Esophagus squamous epithelium (tissue), 5 donors: ENCODE measurements at regions not wholly inside any gene's neighbourhood (a gene's known extent, or its start where the extent isn't known, plus 50 kb on each side); places are given as distances from the start of the nearest gene placed in this dataset.

Experiments
- DNase-seq: peaks from one replicate; lab custom pipeline; 2025; lab: John Stamatoyannopoulos, UW
- H3K27ac ChIP-seq, 4 donors: fragments of 200-600 bp; sonication (generic); one replicate each; pipeline ENCODE4 v1.5.1; 2016 to 2019; ENCODE audit warnings: mild to moderate bottlenecking in 1 of 4
- H3K27me3 ChIP-seq, 4 donors: fragments of 200-600 bp; sonication (generic); 1 replicate in 3 of 4; 2 replicates in 1 of 4; pipeline versions ENCODE4 v1.5.1 to v1.6.0; 2017 to 2021; ENCODE audit warnings: antibody characterized with exemption in 1 of 4
- H3K36me3 ChIP-seq, 3 donors: fragments of 200-600 bp; sonication (generic); one replicate each; pipeline ENCODE4 v1.5.1; 2016 to 2019
- H3K4me1 ChIP-seq, 3 donors: fragments of 200-600 bp; sonication (generic); one replicate each; pipeline ENCODE4 v1.5.1; 2017 to 2019
- H3K4me3 ChIP-seq, 4 donors: fragments of 200-600 bp; sonication (generic); 1 replicate in 3 of 4; 2 replicates in 1 of 4; pipeline ENCODE4 v1.5.1; 2016 to 2019; ENCODE audit warnings: mild to moderate bottlenecking in 2 of 4, moderate library complexity in 1 of 4
- H3K9me3 ChIP-seq, 3 donors: fragments of 200-600 bp; sonication (generic); one replicate each; pipeline ENCODE4 v1.5.1; 2016 to 2019
- POLR2A ChIP-seq, 4 donors: fragments of 450-650 bp; IDR thresholded peaks; one replicate each; pipeline ENCODE4 v1.6.1; 2017; ENCODE audit warnings: antibody characterized with exemption in 4 of 4, mild to moderate bottlenecking in 4 of 4, moderate library complexity in 3 of 4
- WGBS, 2 donors: methylation state at CpG; one replicate each; pipeline ENCODE4 v1.1.5; 2018; 5-methylcytosine and 5-hydroxymethylcytosine counted together
- intact Hi-C: fragments of 100-400 bp; cut with DNase I; formaldehyde crosslinking; loops from one replicate; pipeline ENCODE4 v1.15.0; 2022
- small RNA-seq, 4 donors: library from RNA; depleted of rRNA; stranded (forward); fragments of <200 nt; gene quantifications; one replicate each; pipeline ENCODE3, GENCODE V24; 2016
- TF ChIP-seq, protein P1 (sequence below), 6 experiments: fragments of 450-650 bp in 4 of 6; fragments of 200-600 bp in 2 of 6; sonication (generic) in 2 of 6; IDR thresholded peaks; one replicate each; pipeline ENCODE4 v1.5.1; 2016 to 2019; ENCODE audit warnings: antibody characterized with exemption in 6 of 6, mild to moderate bottlenecking in 4 of 6, moderate library complexity in 4 of 6
- donor health status: DM: yes; HTN: yes; CAD: no.

DNA sequence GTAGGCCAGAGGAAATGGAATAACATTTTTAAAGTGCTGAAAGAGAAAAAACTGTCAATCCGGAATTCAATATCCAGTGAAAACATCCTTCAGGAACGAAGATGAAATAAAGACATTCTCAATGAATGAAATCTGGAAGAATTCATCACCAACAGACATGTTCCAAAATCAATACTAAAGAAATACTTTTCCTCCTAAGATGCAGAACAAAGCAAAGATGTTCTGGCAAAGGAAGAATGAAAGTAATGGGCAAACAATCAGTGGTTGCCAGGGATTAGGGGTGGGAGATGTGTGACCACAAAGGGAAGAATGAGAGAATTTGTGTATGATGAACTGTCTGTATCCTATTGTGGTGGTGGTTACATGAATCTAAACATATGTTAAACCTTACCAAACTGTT is 52.8 kb upstream of the EEPD1 start:
- no peaks in the 10 kb centered on the region for H3K4me1 ChIP-seq
- TF ChIP-seq POLR2A (IDR thresholded peaks at IDR 0.05), result no peak
- TF ChIP-seq, protein P1, sequence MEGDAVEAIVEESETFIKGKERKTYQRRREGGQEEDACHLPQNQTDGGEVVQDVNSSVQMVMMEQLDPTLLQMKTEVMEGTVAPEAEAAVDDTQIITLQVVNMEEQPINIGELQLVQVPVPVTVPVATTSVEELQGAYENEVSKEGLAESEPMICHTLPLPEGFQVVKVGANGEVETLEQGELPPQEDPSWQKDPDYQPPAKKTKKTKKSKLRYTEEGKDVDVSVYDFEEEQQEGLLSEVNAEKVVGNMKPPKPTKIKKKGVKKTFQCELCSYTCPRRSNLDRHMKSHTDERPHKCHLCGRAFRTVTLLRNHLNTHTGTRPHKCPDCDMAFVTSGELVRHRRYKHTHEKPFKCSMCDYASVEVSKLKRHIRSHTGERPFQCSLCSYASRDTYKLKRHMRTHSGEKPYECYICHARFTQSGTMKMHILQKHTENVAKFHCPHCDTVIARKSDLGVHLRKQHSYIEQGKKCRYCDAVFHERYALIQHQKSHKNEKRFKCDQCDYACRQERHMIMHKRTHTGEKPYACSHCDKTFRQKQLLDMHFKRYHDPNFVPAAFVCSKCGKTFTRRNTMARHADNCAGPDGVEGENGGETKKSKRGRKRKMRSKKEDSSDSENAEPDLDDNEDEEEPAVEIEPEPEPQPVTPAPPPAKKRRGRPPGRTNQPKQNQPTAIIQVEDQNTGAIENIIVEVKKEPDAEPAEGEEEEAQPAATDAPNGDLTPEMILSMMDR (IDR thresholded peaks at IDR 0.05), result no peak
- no peaks in the 10 kb centered on the region for H3K36me3 ChIP-seq
- H3K4me3 ChIP-seq, result no peak overlapping the region
- DNase-seq, result no peak
- H3K27ac ChIP-seq, result no peak overlapping the region
- H3K9me3 ChIP-seq, result no peaks in the 10 kb centered on the region
- no peaks in the 10 kb centered on the region for H3K27me3 ChIP-seq
- 28 to 48% methylated on average over 2 of the region's 2 CpGs for WGBS, 2 donors
- intact Hi-C loops, result no loop called here

GRCh38 chr7:36100634-36101033 is 52.4 kb upstream of the EEPD1 start:
- no peaks in the 10 kb centered on the region for H3K4me1 ChIP-seq
- H3K4me3 ChIP-seq, result no peak overlapping the region
- no peak for DNase-seq
- no peaks in the 10 kb centered on the region for H3K9me3 ChIP-seq
- H3K36me3 ChIP-seq, result no peaks in the 10 kb centered on the region
- H3K27me3 ChIP-seq, result no peaks in the 10 kb centered on the region
- TF ChIP-seq POLR2A (IDR thresholded peaks at IDR 0.05), result no peak
- TF ChIP-seq, protein P1 (IDR thresholded peaks at IDR 0.05), result no peak
- no peak overlapping the region for H3K27ac ChIP-seq
- intact Hi-C loops, result no loop called here
- 54 to 72% methylated on average over 1 of the region's 1 CpG for WGBS, 2 donors

Small RNA genes lying in the stretch of these regions (small RNA-seq; reads per million reads assigned to genes)
- gene RNU6-1085P, result 0 reads per million in 4 donors
